WTC11 (cell line): ENCODE measurements at regions not wholly inside any gene's neighbourhood (a gene's known extent, or its start where the extent isn't known, plus 50 kb on each side); places are given as distances from the start of the nearest gene placed in this dataset.

Experiments
- ATAC-seq: fragments of 200-7000 bp; cut with Tn5 transposase; 2 replicates; pipeline ENCODE4 v1.10.0; 2021; ENCODE audit warnings: mild to moderate bottlenecking, moderate library complexity
- CTCF ChIA-PET: fragments of 300-600 bp; sonication (Branson Sonifier 250); formaldehyde crosslinking; loops from one replicate; lab custom pipeline; 2021; ENCODE audit warnings: antibody characterized with exemption; lab: Charles Lee
- POLR2A ChIA-PET: fragments of 350-600 bp; sonication (Branson Sonifier 250); formaldehyde crosslinking; loops from one replicate; lab custom pipeline; 2021; ENCODE audit warnings: antibody characterized with exemption; lab: Charles Lee
- DNase-seq: peaks from one replicate; pipeline ENCODE4 v3.0.0; 2021; ENCODE audit warnings: low spot score
- H3K27ac Mint-ChIP-seq: 2 replicates; pipeline ENCODE4 v1.8.0; 2021; ENCODE audit warnings: mixed read lengths
- H3K27me3 Mint-ChIP-seq: 2 replicates; pipeline ENCODE4 v1.8.0; 2021; ENCODE audit warnings: low read depth, mild to moderate bottlenecking, moderate library complexity, mixed read lengths
- H3K36me3 Mint-ChIP-seq: 2 replicates; pipeline ENCODE4 v1.8.0; 2021; ENCODE audit warnings: mixed read lengths
- H3K4me1 Mint-ChIP-seq: 2 replicates; pipeline ENCODE4 v1.8.0; 2022; ENCODE audit warnings: mixed read lengths
- H3K4me3 Mint-ChIP-seq: 2 replicates; pipeline ENCODE4 v1.8.0; 2021; ENCODE audit warnings: mild to moderate bottlenecking, moderate library complexity, mixed read lengths
- H3K9me3 Mint-ChIP-seq: 2 replicates; pipeline ENCODE4 v1.8.0; 2021; ENCODE audit warnings: mixed read lengths
- CBFB ChIP-seq: sonication (generic); formaldehyde crosslinking; IDR thresholded peaks from 2 replicates; pipeline ENCODE4 v1.8.1; 2022; ENCODE audit warnings: mild to moderate bottlenecking, low read depth, missing genetic modification reagents
- ETV6 ChIP-seq: sonication (generic); formaldehyde crosslinking; IDR thresholded peaks from 2 replicates; pipeline ENCODE4 v1.8.1; 2022; ENCODE audit warnings: mild to moderate bottlenecking, missing genetic modification reagents
- FOXK1 ChIP-seq: sonication (generic); formaldehyde crosslinking; IDR thresholded peaks from 2 replicates; pipeline ENCODE4 v1.8.0; 2022; ENCODE audit warnings: mild to moderate bottlenecking, moderate library complexity, missing genetic modification reagents
- GABPB1 ChIP-seq: sonication (generic); formaldehyde crosslinking; IDR thresholded peaks from 2 replicates; pipeline ENCODE4 v1.8.1; 2023; ENCODE audit warnings: mild to moderate bottlenecking, missing genetic modification reagents
- HMGA2 ChIP-seq: fragments of 250-450 bp; sonication (Bioruptor Pico); IDR thresholded peaks from 2 replicates; pipeline ENCODE4 v1.4.0; 2021; ENCODE audit warnings: mild to moderate bottlenecking, moderate library complexity
- KAT7 ChIP-seq: sonication (generic); formaldehyde crosslinking; IDR thresholded peaks from 2 replicates; pipeline ENCODE4 v1.8.1; 2023; ENCODE audit warnings: missing genetic modification reagents, mild to moderate bottlenecking, borderline replicate concordance
- MXD4 ChIP-seq: fragments of 250-450 bp; sonication (Bioruptor Pico); IDR thresholded peaks from 2 replicates; pipeline ENCODE4 v1.8.0; 2021; ENCODE audit warnings: mild to moderate bottlenecking, moderate library complexity, borderline replicate concordance
- NFYB ChIP-seq: sonication (generic); formaldehyde crosslinking; conservative IDR thresholded peaks from 2 replicates; pipeline ENCODE4 v1.8.0; 2022; ENCODE audit warnings: low read depth, missing genetic modification reagents
- NR1H2 ChIP-seq: sonication (generic); formaldehyde crosslinking; IDR thresholded peaks from 2 replicates; pipeline ENCODE4 v1.9.0; 2021; ENCODE audit warnings: mild to moderate bottlenecking, moderate library complexity, missing genetic modification reagents
- NR3C1 ChIP-seq: sonication (generic); formaldehyde crosslinking; conservative IDR thresholded peaks from 2 replicates; pipeline ENCODE4 v1.8.1; 2023; ENCODE audit warnings: low read depth, mild to moderate bottlenecking, missing genetic modification reagents
- PRRX2 ChIP-seq: fragments of 250-450 bp; sonication (Bioruptor Pico); IDR thresholded peaks from 2 replicates; pipeline ENCODE4 v1.8.0; 2021; ENCODE audit warnings: mild to moderate bottlenecking
- ZBTB21 ChIP-seq: sonication (generic); formaldehyde crosslinking; IDR thresholded peaks from 2 replicates; pipeline ENCODE4 v1.8.1; 2023; ENCODE audit warnings: mild to moderate bottlenecking, missing genetic modification reagents, borderline replicate concordance
- ZNF138 ChIP-seq: sonication (generic); formaldehyde crosslinking; conservative IDR thresholded peaks from 2 replicates; pipeline ENCODE4 v1.8.1; 2022; ENCODE audit warnings: mild to moderate bottlenecking, moderate library complexity, missing genetic modification reagents
- ZNF263 ChIP-seq: sonication (generic); formaldehyde crosslinking; IDR thresholded peaks from 2 replicates; pipeline ENCODE4 v1.8.1; 2022; ENCODE audit warnings: low read depth, mild to moderate bottlenecking, moderate library complexity, missing genetic modification reagents
- TF ChIP-seq, protein P1 (sequence below): fragments of 200-600 bp; IDR thresholded peaks from 2 replicates; pipeline ENCODE4 v1.8.0; 2022; ENCODE audit warnings: antibody characterized with exemption
- TF ChIP-seq, protein P2 (sequence below): fragments of 250-450 bp; sonication (Bioruptor Pico); IDR thresholded peaks from 2 replicates; pipeline ENCODE4 v2.1.2; 2022; ENCODE audit warnings: mild to moderate bottlenecking, moderate library complexity
- TF ChIP-seq, protein P3 (sequence below): sonication (generic); formaldehyde crosslinking; IDR thresholded peaks from 2 replicates; pipeline ENCODE4 v1.8.1; 2023; ENCODE audit warnings: mild to moderate bottlenecking, missing genetic modification reagents, borderline replicate concordance
- TF ChIP-seq, protein P4 (sequence below): sonication (generic); formaldehyde crosslinking; IDR thresholded peaks from 2 replicates; pipeline ENCODE4 v1.8.1; 2022; ENCODE audit warnings: mild to moderate bottlenecking, moderate library complexity, missing genetic modification reagents
- TF ChIP-seq, protein P5 (sequence below): fragments of 250-450 bp; sonication (Bioruptor Pico); conservative IDR thresholded peaks from 2 replicates; pipeline ENCODE4 v1.9.0; 2021; ENCODE audit warnings: mild to moderate bottlenecking

DNA sequence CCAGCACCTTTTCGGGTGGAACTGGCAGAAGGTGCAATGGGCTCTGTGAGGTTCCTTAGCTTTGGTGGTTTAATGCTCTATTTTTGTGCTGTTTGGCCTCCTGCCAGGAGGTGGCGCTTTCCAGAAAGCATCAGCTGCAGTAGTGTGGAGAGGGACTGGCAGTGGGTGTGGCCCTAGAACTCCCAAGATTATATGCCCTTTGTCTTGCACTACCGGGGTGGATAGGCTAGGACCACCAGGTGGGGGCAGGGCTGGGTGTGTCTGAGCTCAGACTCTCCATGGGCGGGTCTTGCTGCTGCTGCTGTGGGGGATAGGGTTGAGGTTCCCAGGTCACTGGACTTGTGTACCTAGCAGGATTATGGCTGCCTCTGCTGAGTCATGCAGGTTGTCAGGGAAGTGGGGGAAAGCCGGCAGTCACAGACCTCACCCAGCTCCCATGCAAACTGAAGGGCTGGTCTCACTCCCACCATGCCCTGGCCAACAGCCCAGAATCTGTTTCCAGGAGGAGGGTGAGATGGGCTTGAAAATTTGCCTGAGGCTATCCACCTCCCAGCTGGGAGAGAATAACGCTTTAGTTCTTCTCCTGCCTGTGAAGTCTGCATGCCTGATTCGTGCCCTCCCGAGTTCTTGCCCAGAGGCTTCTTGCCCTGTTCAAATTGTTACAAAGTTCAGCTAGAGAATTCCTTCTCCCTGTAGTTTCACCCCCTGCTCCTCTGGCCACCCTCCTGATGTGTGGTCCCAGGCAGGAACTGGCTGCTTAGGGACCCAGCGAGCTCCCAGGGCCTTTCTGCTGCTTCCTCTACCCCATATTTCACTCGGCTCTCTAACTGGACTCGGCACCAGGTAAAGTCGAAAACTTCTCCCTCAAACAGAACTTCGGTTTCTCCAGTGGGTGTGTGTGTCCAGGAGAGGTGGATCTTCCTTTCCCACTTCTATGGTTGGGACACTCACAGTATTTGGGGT is 76.5 kb upstream of the BTG3 start:
- ChIA-PET POLR2A (no interaction called here), CTCF (interaction anchor here (1.0 to 1.8 kb wide), 3 partner anchors 10 to 235 kb away, joined by 3 to 7 read pairs (median 3); no protein-coding TSS in a partner anchor)
- DNase-seq = peak; percentile 50
- ATAC-seq = peak; percentile 89
- H3K27ac Mint-ChIP-seq = no peak overlapping the region
- peaks cover 60% of the 10 kb centered on the region for H3K9me3 Mint-ChIP-seq
- peaks cover 29% of the 10 kb centered on the region for H3K36me3 Mint-ChIP-seq
- TF ChIP-seq, protein P1, sequence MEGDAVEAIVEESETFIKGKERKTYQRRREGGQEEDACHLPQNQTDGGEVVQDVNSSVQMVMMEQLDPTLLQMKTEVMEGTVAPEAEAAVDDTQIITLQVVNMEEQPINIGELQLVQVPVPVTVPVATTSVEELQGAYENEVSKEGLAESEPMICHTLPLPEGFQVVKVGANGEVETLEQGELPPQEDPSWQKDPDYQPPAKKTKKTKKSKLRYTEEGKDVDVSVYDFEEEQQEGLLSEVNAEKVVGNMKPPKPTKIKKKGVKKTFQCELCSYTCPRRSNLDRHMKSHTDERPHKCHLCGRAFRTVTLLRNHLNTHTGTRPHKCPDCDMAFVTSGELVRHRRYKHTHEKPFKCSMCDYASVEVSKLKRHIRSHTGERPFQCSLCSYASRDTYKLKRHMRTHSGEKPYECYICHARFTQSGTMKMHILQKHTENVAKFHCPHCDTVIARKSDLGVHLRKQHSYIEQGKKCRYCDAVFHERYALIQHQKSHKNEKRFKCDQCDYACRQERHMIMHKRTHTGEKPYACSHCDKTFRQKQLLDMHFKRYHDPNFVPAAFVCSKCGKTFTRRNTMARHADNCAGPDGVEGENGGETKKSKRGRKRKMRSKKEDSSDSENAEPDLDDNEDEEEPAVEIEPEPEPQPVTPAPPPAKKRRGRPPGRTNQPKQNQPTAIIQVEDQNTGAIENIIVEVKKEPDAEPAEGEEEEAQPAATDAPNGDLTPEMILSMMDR = peak; percentile 48
- TF ChIP-seq, protein P2, sequence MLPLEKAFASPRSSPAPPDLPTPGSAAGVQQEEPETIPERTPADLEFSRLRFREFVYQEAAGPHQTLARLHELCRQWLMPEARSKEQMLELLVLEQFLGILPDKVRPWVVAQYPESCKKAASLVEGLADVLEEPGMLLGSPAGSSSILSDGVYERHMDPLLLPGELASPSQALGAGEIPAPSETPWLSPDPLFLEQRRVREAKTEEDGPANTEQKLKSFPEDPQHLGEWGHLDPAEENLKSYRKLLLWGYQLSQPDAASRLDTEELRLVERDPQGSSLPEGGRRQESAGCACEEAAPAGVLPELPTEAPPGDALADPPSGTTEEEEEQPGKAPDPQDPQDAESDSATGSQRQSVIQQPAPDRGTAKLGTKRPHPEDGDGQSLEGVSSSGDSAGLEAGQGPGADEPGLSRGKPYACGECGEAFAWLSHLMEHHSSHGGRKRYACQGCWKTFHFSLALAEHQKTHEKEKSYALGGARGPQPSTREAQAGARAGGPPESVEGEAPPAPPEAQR (CRISPR knock-in tag) = no peak
- no peak for TF ChIP-seq HMGA2
- no peak for TF ChIP-seq CBFB (CRISPR knock-in tag)
- peaks cover 21% of the 10 kb centered on the region for H3K4me1 Mint-ChIP-seq
- no peak overlapping the region for H3K4me3 Mint-ChIP-seq
- H3K27me3 Mint-ChIP-seq = no peaks in the 10 kb centered on the region

DNA sequence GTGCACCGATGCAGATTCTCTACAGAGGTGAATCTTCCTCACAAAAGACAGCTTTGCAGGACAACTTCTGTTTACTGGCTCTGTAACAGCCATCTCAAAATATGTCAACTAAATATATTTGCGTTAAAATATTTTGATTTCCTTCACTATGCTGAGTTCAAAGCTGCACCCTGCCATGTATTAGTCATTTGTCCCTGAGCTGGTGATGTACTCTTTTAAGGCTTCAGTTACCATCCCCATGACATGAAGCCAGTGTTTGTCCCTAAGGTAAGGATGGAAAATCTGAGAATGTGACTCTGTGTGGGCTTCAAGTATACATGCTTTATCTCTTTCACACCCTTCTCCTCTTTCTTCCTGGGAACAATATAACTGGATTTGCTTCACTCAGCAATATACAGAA is 70.2 kb upstream of the BTG3 start:
- H3K27ac Mint-ChIP-seq = no peak overlapping the region
- no peak for DNase-seq
- H3K9me3 Mint-ChIP-seq = peaks cover 46% of the 10 kb centered on the region
- no peaks in the 10 kb centered on the region for H3K27me3 Mint-ChIP-seq
- H3K4me3 Mint-ChIP-seq = no peak overlapping the region
- no peak for ATAC-seq
- ChIA-PET POLR2A (no interaction called here), CTCF (interaction anchor here (0.9 kb wide), 1 partner anchor 242 kb away, joined by 3 read pairs; no protein-coding TSS in a partner anchor)
- no peaks in the 10 kb centered on the region for H3K4me1 Mint-ChIP-seq
- peaks cover 10% of the 10 kb centered on the region for H3K36me3 Mint-ChIP-seq
- TF ChIP-seq ZBTB21 = no peak
- TF ChIP-seq NR3C1 (CRISPR knock-in tag) = no peak
- no peak for TF ChIP-seq NR1H2 (CRISPR knock-in tag)
- TF ChIP-seq, protein P3, sequence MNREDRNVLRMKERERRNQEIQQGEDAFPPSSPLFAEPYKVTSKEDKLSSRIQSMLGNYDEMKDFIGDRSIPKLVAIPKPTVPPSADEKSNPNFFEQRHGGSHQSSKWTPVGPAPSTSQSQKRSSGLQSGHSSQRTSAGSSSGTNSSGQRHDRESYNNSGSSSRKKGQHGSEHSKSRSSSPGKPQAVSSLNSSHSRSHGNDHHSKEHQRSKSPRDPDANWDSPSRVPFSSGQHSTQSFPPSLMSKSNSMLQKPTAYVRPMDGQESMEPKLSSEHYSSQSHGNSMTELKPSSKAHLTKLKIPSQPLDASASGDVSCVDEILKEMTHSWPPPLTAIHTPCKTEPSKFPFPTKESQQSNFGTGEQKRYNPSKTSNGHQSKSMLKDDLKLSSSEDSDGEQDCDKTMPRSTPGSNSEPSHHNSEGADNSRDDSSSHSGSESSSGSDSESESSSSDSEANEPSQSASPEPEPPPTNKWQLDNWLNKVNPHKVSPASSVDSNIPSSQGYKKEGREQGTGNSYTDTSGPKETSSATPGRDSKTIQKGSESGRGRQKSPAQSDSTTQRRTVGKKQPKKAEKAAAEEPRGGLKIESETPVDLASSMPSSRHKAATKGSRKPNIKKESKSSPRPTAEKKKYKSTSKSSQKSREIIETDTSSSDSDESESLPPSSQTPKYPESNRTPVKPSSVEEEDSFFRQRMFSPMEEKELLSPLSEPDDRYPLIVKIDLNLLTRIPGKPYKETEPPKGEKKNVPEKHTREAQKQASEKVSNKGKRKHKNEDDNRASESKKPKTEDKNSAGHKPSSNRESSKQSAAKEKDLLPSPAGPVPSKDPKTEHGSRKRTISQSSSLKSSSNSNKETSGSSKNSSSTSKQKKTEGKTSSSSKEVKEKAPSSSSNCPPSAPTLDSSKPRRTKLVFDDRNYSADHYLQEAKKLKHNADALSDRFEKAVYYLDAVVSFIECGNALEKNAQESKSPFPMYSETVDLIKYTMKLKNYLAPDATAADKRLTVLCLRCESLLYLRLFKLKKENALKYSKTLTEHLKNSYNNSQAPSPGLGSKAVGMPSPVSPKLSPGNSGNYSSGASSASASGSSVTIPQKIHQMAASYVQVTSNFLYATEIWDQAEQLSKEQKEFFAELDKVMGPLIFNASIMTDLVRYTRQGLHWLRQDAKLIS = no peak
- TF ChIP-seq GABPB1 (CRISPR knock-in tag) = no peak
- TF ChIP-seq, protein P4, sequence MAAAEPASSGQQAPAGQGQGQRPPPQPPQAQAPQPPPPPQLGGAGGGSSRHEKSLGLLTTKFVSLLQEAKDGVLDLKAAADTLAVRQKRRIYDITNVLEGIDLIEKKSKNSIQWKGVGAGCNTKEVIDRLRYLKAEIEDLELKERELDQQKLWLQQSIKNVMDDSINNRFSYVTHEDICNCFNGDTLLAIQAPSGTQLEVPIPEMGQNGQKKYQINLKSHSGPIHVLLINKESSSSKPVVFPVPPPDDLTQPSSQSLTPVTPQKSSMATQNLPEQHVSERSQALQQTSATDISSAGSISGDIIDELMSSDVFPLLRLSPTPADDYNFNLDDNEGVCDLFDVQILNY (CRISPR knock-in tag) = no peak
- TF ChIP-seq, protein P2 (CRISPR knock-in tag) = no peak
- TF ChIP-seq, protein P5, sequence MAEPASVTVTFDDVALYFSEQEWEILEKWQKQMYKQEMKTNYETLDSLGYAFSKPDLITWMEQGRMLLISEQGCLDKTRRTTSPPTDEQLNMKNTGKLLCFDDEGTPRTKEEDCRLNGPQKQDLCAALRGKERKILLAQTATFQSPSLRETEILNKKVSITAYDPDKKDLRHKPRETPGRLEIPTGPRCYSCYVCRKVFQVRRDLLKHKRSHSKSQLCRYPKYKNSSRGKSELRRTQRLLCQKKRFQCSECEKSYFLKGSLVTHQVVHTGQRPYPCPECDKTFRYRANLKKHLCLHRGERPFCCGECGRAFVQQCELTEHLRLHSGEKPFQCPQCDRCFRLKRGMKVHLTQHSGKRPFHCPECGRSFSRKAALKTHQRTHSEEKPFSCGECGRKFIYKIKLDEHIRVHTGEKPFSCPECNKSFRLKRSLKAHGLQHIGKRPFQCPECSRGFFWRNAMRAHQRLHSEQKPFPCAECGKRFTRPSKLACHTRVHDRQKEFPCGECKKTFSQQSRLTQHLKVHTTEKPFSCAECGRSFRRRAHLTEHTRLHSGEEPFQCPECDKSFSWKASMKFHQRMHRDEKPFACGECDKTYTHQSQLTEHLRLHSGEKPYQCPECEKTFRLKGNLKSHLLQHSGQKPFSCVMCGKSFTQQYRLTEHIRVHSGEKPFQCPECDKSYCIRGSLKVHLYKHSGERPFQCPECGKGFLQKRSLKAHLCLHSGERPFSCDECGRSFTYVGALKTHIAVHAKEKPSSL (CRISPR knock-in tag) = no peak
- no peak for TF ChIP-seq FOXK1 (CRISPR knock-in tag)
- no peak for TF ChIP-seq ZNF263 (CRISPR knock-in tag)
- no peak for TF ChIP-seq ETV6
- TF ChIP-seq KAT7 (CRISPR knock-in tag) = no peak
- TF ChIP-seq MXD4 (CRISPR knock-in tag) = no peak
- TF ChIP-seq NFYB (CRISPR knock-in tag) = no peak
- TF ChIP-seq PRRX2 (CRISPR knock-in tag) = no peak
- no peak for TF ChIP-seq ZNF138 (CRISPR knock-in tag)
